ENCODE measurements at regions not wholly inside any gene's neighbourhood (a gene's known extent, or its start where the extent isn't known, plus 50 kb on each side); places are given as distances from the start of the nearest gene placed in this dataset.

DNA sequence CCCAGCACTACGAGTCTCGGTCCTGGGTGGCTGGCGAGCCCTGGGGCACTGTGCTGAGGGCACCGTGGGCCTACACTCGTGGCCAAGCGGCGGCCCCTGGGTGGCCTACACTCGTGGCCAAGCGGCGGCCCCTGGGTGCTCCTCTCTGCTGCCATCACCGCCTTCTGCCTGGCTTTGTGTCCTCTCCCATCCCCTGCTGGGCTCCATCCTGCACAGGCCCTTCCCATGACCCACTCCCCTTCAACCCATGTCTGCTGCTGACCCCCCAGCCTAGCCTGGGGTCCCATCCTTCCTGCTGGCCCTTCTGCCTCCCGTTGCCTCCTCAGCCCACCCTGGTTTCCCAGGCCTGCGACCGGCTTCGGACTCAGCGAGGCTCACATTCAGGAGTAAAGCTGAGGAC is 87.4 kb upstream of the CLDN5 start:
- TF ChIP-seq EZH2 (IDR thresholded peaks at IDR 0.05; ENCODE audit: borderline replicate concordance, insufficient read depth, low read depth, low read length, poor library complexity, severe bottlenecking): no peak
- no peak for TF ChIP-seq CTCF (IDR thresholded peaks at IDR 0.05)
